HEK293 (cell line): ENCODE measurements at regions not wholly inside any gene's neighbourhood (a gene's known extent, or its start where the extent isn't known, plus 50 kb on each side); places are given as distances from the start of the nearest gene placed in this dataset.

Experiments
- IKZF3 ChIP-seq: fragments of 450-650 bp; IDR thresholded peaks from 2 replicates; pipeline ENCODE4 v1.5.0; 2018; ENCODE audit warnings: missing biosample characterization, mild to moderate bottlenecking, missing genetic modification characterization, moderate library complexity
- TCF7L2 ChIP-seq: IDR thresholded peaks from 2 replicates; pipeline ENCODE4 v1.6.1; 2011; ENCODE audit warnings: low read depth, mild to moderate bottlenecking, inconsistent platforms, low read length, moderate library complexity, borderline replicate concordance
- ZBTB21 ChIP-seq: fragments of 450-650 bp; formaldehyde crosslinking; IDR thresholded peaks from 2 replicates; pipeline ENCODE4 v1.5.1; 2017; ENCODE audit warnings: missing biosample characterization, missing genetic modification characterization
- ZBTB48 ChIP-seq: fragments of 450-650 bp; formaldehyde crosslinking; IDR thresholded peaks from 2 replicates; pipeline ENCODE4 v1.5.1; 2016; ENCODE audit warnings: missing biosample characterization, missing genetic modification characterization
- ZNF510 ChIP-seq: fragments of 450-650 bp; formaldehyde crosslinking; IDR thresholded peaks from 2 replicates; pipeline ENCODE4 v1.5.1; 2018; ENCODE audit warnings: mild to moderate bottlenecking, missing genetic modification characterization, missing biosample characterization; ENCODE audit not compliant: insufficient replicate concordance
- ZNF521 ChIP-seq: fragments of 450-650 bp; formaldehyde crosslinking; IDR thresholded peaks from 2 replicates; pipeline ENCODE4 v1.5.1; 2017; ENCODE audit warnings: missing biosample characterization, mild to moderate bottlenecking, missing genetic modification characterization
- ZNF530 ChIP-seq: fragments of 450-650 bp; formaldehyde crosslinking; IDR thresholded peaks from 2 replicates; pipeline ENCODE4 v1.5.1; 2016; ENCODE audit warnings: low read depth, missing biosample characterization, missing genetic modification characterization
- ZNF585B ChIP-seq: fragments of 450-650 bp; formaldehyde crosslinking; IDR thresholded peaks from 2 replicates; pipeline ENCODE4 v1.5.1; 2016; ENCODE audit warnings: missing biosample characterization, missing genetic modification characterization
- ZNF677 ChIP-seq: fragments of 450-650 bp; IDR thresholded peaks from 2 replicates; pipeline ENCODE4 v1.5.0; 2018; ENCODE audit warnings: missing biosample characterization, mild to moderate bottlenecking, missing genetic modification characterization, moderate library complexity
- ZNF768 ChIP-seq: fragments of 450-650 bp; formaldehyde crosslinking; IDR thresholded peaks from 2 replicates; pipeline ENCODE4 v1.5.1; 2018; ENCODE audit warnings: missing biosample characterization, mild to moderate bottlenecking, missing genetic modification characterization
- TF ChIP-seq, protein P1 (sequence below): fragments of 450-650 bp; formaldehyde crosslinking; IDR thresholded peaks from 2 replicates; pipeline ENCODE4 v1.5.1; 2016; ENCODE audit warnings: missing biosample characterization, missing genetic modification characterization
- TF ChIP-seq, protein P2 (sequence below): IDR thresholded peaks from 2 replicates; pipeline ENCODE4 v1.6.1; 2011; ENCODE audit warnings: mild to moderate bottlenecking, low read depth, low read length, borderline replicate concordance
- TF ChIP-seq, protein P3 (sequence below): fragments of 450-650 bp; formaldehyde crosslinking; IDR thresholded peaks from 2 replicates; pipeline ENCODE4 v1.5.1; 2016; ENCODE audit warnings: missing biosample characterization, missing genetic modification characterization
- TF ChIP-seq, protein P4 (sequence below): fragments of 450-650 bp; formaldehyde crosslinking; IDR thresholded peaks from 2 replicates; pipeline ENCODE4 v1.5.1; 2016; ENCODE audit warnings: missing biosample characterization, missing genetic modification characterization

DNA sequence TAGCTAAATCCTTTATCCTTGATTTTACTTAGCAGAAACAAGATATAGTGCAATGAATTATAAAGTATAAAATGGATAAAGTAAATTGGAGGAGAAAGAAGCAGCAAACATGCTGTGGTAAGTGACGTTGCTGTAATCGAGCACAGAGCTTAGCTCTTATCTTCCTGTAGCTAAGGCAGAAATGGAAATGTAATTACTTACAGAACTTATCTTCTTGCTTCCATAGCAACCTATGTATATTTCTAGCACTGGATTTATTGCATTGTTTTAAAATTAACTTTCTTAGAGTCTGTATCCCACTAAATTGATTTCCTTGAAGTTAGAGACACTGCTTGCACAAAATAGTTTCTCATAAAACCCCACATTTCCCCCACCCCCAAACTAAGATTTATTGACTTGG, 130.6 kb upstream of the MC4R start:
- TF ChIP-seq, protein P1, sequence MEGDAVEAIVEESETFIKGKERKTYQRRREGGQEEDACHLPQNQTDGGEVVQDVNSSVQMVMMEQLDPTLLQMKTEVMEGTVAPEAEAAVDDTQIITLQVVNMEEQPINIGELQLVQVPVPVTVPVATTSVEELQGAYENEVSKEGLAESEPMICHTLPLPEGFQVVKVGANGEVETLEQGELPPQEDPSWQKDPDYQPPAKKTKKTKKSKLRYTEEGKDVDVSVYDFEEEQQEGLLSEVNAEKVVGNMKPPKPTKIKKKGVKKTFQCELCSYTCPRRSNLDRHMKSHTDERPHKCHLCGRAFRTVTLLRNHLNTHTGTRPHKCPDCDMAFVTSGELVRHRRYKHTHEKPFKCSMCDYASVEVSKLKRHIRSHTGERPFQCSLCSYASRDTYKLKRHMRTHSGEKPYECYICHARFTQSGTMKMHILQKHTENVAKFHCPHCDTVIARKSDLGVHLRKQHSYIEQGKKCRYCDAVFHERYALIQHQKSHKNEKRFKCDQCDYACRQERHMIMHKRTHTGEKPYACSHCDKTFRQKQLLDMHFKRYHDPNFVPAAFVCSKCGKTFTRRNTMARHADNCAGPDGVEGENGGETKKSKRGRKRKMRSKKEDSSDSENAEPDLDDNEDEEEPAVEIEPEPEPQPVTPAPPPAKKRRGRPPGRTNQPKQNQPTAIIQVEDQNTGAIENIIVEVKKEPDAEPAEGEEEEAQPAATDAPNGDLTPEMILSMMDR, result no peak
- no peak for TF ChIP-seq ZNF585B
- TF ChIP-seq, protein P2, sequence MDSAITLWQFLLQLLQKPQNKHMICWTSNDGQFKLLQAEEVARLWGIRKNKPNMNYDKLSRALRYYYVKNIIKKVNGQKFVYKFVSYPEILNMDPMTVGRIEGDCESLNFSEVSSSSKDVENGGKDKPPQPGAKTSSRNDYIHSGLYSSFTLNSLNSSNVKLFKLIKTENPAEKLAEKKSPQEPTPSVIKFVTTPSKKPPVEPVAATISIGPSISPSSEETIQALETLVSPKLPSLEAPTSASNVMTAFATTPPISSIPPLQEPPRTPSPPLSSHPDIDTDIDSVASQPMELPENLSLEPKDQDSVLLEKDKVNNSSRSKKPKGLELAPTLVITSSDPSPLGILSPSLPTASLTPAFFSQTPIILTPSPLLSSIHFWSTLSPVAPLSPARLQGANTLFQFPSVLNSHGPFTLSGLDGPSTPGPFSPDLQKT, result no peak
- TF ChIP-seq, protein P3, sequence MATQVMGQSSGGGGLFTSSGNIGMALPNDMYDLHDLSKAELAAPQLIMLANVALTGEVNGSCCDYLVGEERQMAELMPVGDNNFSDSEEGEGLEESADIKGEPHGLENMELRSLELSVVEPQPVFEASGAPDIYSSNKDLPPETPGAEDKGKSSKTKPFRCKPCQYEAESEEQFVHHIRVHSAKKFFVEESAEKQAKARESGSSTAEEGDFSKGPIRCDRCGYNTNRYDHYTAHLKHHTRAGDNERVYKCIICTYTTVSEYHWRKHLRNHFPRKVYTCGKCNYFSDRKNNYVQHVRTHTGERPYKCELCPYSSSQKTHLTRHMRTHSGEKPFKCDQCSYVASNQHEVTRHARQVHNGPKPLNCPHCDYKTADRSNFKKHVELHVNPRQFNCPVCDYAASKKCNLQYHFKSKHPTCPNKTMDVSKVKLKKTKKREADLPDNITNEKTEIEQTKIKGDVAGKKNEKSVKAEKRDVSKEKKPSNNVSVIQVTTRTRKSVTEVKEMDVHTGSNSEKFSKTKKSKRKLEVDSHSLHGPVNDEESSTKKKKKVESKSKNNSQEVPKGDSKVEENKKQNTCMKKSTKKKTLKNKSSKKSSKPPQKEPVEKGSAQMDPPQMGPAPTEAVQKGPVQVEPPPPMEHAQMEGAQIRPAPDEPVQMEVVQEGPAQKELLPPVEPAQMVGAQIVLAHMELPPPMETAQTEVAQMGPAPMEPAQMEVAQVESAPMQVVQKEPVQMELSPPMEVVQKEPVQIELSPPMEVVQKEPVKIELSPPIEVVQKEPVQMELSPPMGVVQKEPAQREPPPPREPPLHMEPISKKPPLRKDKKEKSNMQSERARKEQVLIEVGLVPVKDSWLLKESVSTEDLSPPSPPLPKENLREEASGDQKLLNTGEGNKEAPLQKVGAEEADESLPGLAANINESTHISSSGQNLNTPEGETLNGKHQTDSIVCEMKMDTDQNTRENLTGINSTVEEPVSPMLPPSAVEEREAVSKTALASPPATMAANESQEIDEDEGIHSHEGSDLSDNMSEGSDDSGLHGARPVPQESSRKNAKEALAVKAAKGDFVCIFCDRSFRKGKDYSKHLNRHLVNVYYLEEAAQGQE (tag by site-specific recombination), result no peak
- TF ChIP-seq ZBTB48 (tag by site-specific recombination), result no peak
- no peak for TF ChIP-seq ZNF677
- no peak for TF ChIP-seq ZNF521 (tag by site-specific recombination)
- no peak for TF ChIP-seq IKZF3 (tag by site-specific recombination)
- TF ChIP-seq ZNF768, result no peak
- TF ChIP-seq, protein P4, sequence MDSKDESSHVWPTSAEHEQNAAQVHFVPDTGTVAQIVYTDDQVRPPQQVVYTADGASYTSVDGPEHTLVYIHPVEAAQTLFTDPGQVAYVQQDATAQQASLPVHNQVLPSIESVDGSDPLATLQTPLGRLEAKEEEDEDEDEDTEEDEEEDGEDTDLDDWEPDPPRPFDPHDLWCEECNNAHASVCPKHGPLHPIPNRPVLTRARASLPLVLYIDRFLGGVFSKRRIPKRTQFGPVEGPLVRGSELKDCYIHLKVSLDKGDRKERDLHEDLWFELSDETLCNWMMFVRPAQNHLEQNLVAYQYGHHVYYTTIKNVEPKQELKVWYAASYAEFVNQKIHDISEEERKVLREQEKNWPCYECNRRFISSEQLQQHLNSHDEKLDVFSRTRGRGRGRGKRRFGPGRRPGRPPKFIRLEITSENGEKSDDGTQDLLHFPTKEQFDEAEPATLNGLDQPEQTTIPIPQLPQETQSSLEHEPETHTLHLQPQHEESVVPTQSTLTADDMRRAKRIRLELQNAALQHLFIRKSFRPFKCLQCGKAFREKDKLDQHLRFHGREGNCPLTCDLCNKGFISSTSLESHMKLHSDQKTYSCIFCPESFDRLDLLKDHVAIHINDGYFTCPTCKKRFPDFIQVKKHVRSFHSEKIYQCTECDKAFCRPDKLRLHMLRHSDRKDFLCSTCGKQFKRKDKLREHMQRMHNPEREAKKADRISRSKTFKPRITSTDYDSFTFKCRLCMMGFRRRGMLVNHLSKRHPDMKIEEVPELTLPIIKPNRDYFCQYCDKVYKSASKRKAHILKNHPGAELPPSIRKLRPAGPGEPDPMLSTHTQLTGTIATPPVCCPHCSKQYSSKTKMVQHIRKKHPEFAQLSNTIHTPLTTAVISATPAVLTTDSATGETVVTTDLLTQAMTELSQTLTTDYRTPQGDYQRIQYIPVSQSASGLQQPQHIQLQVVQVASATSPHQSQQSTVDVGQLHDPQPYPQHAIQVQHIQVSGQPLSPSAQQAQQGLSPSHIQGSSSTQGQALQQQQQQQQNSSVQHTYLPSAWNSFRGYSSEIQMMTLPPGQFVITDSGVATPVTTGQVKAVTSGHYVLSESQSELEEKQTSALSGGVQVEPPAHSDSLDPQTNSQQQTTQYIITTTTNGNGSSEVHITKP (tag by site-specific recombination), result no peak
- TF ChIP-seq ZNF510 (tag by site-specific recombination), result no peak
- TF ChIP-seq ZBTB21, result no peak
- TF ChIP-seq TCF7L2, result no peak
- TF ChIP-seq ZNF530, result no peak
